Progenitor cell of endocrine pancreas (in vitro differentiated cells): ENCODE measurements at regions not wholly inside any gene's neighbourhood (a gene's known extent, or its start where the extent isn't known, plus 50 kb on each side); places are given as distances from the start of the nearest gene placed in this dataset.

Experiments
- DNase-seq: peaks from one replicate; pipeline ENCODE4 v3.0.0; 2021; ENCODE audit warnings: low spot score; ENCODE audit not compliant: unreplicated experiment
- H3K27ac Mint-ChIP-seq: 2 replicates; pipeline ENCODE4 v1.8.0; 2021; ENCODE audit warnings: mild to moderate bottlenecking, moderate library complexity, mixed read lengths
- H3K27me3 Mint-ChIP-seq: 2 replicates; pipeline ENCODE4 v1.8.0; 2021; ENCODE audit warnings: mixed read lengths
- H3K36me3 Mint-ChIP-seq: 2 replicates; pipeline ENCODE4 v1.8.0; 2022; ENCODE audit warnings: mixed read lengths; ENCODE audit not compliant: insufficient read depth
- H3K4me1 Mint-ChIP-seq: 2 replicates; pipeline ENCODE4 v1.8.0; 2021; ENCODE audit warnings: low read depth, mixed read lengths
- H3K4me3 Mint-ChIP-seq: 2 replicates; pipeline ENCODE4 v1.8.0; 2021; ENCODE audit warnings: low read depth, mild to moderate bottlenecking, moderate library complexity, mixed read lengths
- H3K9me3 Mint-ChIP-seq: 2 replicates; pipeline ENCODE4 v1.8.0; 2021; ENCODE audit warnings: low read depth, mixed read lengths
- CTCF ChIP-seq: fragments of 200-600 bp; sonication (generic); IDR thresholded peaks from one replicate; pipeline ENCODE4 v1.5.0; 2021; ENCODE audit warnings: antibody characterized with exemption, mild to moderate bottlenecking; ENCODE audit not compliant: unreplicated experiment

DNA sequence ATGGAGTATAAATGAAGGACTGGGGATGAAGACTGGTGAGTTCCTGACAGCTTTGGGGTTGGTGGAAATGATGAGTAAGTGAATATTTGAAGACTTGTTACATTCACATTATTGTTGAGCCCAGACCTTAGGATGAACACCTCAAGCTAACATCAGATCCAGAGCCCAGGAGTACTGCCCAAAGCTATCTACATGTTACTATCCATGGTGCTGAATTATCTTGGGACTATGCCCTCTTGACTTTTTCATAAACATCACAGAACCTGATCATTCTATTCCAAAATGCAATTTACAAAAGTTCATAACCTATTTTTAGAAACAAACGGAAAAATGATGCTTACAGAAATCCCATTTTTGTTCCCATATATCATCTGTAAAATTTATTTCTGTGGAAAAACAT lies 613.3 kb downstream of the TUSC7 start:
- Mint-ChIP-seq H3K4me3 (no peak overlapping the region), H3K27ac (no peak overlapping the region), H3K27me3 (no peaks in the 10 kb centered on the region), H3K36me3 (peaks cover 2% of the 10 kb centered on the region), H3K9me3 (peaks cover 10% of the 10 kb centered on the region), H3K4me1 (no peaks in the 10 kb centered on the region)
- no peak for DNase-seq
- no peak for TF ChIP-seq CTCF

DNA sequence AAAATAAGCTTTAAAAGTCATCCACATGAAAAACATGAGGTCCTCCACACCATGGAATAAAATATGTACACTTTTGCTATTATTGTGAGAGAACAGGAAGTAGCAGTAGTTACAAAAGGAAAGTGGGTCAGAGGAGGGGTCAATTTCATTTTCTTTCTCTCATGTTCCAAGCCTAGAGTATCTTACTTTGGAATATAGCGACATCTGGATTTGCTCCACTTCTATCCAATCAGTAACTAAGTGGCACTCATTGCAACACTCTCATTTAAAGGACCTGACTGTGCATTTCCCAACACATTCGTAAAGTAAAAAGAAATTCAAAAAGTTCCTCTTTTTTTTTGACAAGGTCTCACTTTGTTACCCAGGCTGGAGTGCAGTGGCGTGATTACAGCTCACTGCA lies 637.3 kb downstream of the TUSC7 start:
- no peak overlapping the region for H3K4me3 Mint-ChIP-seq
- TF ChIP-seq CTCF = no peak
- no peak for DNase-seq
- no peaks in the 10 kb centered on the region for H3K27me3 Mint-ChIP-seq
- H3K36me3 Mint-ChIP-seq = no peaks in the 10 kb centered on the region
- H3K4me1 Mint-ChIP-seq = no peaks in the 10 kb centered on the region
- H3K9me3 Mint-ChIP-seq = peaks cover 4% of the 10 kb centered on the region
- H3K27ac Mint-ChIP-seq = no peak overlapping the region

DNA sequence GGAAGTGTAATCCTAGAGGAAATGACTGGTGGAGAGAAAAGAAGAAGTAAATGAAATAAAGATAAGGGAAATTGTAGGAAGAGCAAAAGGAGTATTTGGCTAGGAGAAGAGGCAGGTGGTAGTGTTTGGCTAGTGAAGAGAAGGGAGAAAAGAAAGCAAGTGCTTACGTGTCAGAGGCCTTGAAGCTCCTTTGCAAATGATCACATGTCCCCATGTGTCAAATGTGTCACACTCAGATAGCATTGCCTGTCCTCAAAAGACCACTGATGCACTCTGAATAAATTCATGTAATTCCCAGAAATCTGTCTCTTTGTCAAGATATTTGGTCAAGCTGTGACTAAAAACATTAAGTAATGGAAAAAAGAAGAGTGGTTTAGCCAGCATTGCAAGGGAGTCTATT lies 639.3 kb downstream of the TUSC7 start:
- DNase-seq = no peak
- Mint-ChIP-seq H3K4me3 (no peak overlapping the region), H3K9me3 (peaks cover 4% of the 10 kb centered on the region), H3K36me3 (no peaks in the 10 kb centered on the region), H3K27me3 (no peaks in the 10 kb centered on the region), H3K27ac (no peak overlapping the region), H3K4me1 (no peaks in the 10 kb centered on the region)
- TF ChIP-seq CTCF = no peak

DNA sequence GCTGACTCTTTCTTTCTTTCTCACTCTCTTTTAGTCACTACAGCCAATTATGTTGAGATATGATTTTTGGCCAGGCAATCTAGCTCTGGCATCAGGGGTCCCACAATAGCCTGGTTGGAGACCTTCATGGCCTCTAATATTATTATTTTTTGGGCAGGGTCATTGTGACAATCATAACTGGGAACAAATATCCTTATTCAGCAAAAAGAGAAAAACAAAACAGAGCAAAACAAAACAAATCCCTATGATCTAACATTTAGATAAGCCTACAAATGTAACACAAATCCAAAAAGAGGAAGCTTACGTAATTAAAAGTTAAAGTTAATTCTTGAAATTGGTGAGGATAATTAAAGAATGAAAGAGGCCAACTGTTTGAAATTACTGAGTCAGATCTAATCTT lies 640.0 kb downstream of the TUSC7 start:
- Mint-ChIP-seq H3K4me1 (no peaks in the 10 kb centered on the region), H3K27ac (no peak overlapping the region), H3K27me3 (no peaks in the 10 kb centered on the region), H3K4me3 (no peak overlapping the region), H3K36me3 (no peaks in the 10 kb centered on the region), H3K9me3 (no peaks in the 10 kb centered on the region)
- no peak for TF ChIP-seq CTCF
- DNase-seq = no peak

GRCh38 chr3:117350371-117350770 lies 640.8 kb downstream of the TUSC7 start:
- no peaks in the 10 kb centered on the region for H3K27me3 Mint-ChIP-seq
- H3K4me3 Mint-ChIP-seq = no peak overlapping the region
- no peak overlapping the region for H3K27ac Mint-ChIP-seq
- no peaks in the 10 kb centered on the region for H3K9me3 Mint-ChIP-seq
- TF ChIP-seq CTCF = no peak
- no peaks in the 10 kb centered on the region for H3K4me1 Mint-ChIP-seq
- H3K36me3 Mint-ChIP-seq = no peaks in the 10 kb centered on the region
- DNase-seq = no peak
